ENCODE measurements at regions not wholly inside any gene's neighbourhood (a gene's known extent, or its start where the extent isn't known, plus 50 kb on each side); places are given as distances from the start of the nearest gene placed in this dataset.
"Not testable (repeated sequence)": the region's sequence is repeated elsewhere in the genome, so short reads cannot be mapped to it uniquely, and the experiment has no call there.

DNA sequence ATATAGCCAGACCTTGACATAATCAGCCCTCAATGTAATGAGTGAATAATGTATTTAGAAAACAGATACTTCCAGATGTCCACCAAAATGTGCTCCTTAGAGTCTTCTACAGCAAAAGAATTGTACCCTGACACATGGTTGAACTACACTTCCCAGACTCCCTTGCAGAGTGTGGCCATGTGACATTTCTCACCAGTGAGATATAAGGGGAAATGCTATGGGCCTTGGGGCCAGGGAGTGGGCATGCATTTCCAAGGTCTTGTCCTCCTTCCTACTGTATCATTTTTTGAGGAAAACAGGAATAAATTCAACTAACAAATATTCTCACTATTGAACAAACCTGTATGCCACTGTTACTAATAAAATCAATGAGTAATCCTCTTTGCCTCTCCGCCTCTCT, 211.4 kb upstream of the SMLR1 start:
- Mint-ChIP-seq H3K36me3 (ENCODE audit: low read depth) (peaks cover 11% of the 10 kb centered on the region; the same call in 1 of the 2 replicates), H3K27ac (no peak overlapping the region), H3K4me3 (no peak overlapping the region), H3K27me3 (ENCODE audit: insufficient read depth) (no peaks in the 10 kb centered on the region; the same call in 1 of the 2 replicates), H3K9me3 (no peaks in the 10 kb centered on the region), H3K4me1 (ENCODE audit: low read depth) (peaks cover 33% of the 10 kb centered on the region)
- no peak for TF ChIP-seq CTCF (IDR thresholded peaks at IDR 0.05)
- no peak for DNase-seq

GRCh38 chr6:130617658-130618057, 209.5 kb upstream of the SMLR1 start:
- no peak for DNase-seq
- Mint-ChIP-seq H3K9me3 (no peaks in the 10 kb centered on the region), H3K4me3 (no peak overlapping the region), H3K27ac (no peak overlapping the region), H3K4me1 (ENCODE audit: low read depth) (peaks cover 51% of the 10 kb centered on the region), H3K36me3 (ENCODE audit: low read depth) (peaks cover 11% of the 10 kb centered on the region), H3K27me3 (ENCODE audit: insufficient read depth) (no peaks in the 10 kb centered on the region; the same call in 1 of the 2 replicates)
- TF ChIP-seq CTCF (IDR thresholded peaks at IDR 0.05), result no peak

- not testable (repeated sequence) for H3K27ac Mint-ChIP-seq; DNase-seq; H3K27me3 Mint-ChIP-seq (ENCODE audit: insufficient read depth); H3K4me3 Mint-ChIP-seq
- peaks cover 11% of the 10 kb centered on the region for H3K9me3 Mint-ChIP-seq
- H3K4me1 Mint-ChIP-seq (ENCODE audit: low read depth), result peaks cover 62% of the 10 kb centered on the region
- H3K36me3 Mint-ChIP-seq (ENCODE audit: low read depth), result peaks cover 21% of the 10 kb centered on the region
Observed at GRCh38 chr6:130618806-130619205, 208.4 kb upstream of the SMLR1 start.

DNA sequence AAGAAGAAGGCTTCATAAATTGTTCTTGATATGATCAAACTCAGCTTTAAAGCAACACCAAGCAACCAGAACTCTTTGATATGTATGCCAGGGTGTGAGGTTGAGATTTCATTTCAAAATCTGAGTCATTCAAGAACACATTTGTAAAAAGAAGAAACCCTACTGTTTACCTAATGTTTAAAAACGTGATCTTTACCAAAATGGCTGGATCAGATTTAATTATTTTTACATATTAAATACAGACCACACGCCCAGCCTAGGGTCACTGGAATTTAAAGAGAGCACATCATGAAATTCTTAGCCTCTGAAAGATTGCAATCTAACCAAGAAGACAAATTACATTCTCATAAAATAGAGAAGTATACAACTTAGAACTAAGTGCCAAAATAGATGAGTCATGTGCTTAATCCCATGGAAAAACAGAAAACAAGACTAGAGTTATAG, 206.8 kb upstream of the SMLR1 start:
- Mint-ChIP-seq H3K4me3 (no peak overlapping the region), H3K4me1 (ENCODE audit: low read depth) (peaks cover 72% of the 10 kb centered on the region), H3K27ac (peak overlapping the region; percentile 47), H3K36me3 (ENCODE audit: low read depth) (peaks cover 18% of the 10 kb centered on the region), H3K9me3 (peaks cover 11% of the 10 kb centered on the region), H3K27me3 (ENCODE audit: insufficient read depth) (no peaks in the 10 kb centered on the region; the same call in 1 of the 2 replicates)
- TF ChIP-seq CTCF (IDR thresholded peaks at IDR 0.05), result no peak
- DNase-seq, result peak; percentile 68

DNA sequence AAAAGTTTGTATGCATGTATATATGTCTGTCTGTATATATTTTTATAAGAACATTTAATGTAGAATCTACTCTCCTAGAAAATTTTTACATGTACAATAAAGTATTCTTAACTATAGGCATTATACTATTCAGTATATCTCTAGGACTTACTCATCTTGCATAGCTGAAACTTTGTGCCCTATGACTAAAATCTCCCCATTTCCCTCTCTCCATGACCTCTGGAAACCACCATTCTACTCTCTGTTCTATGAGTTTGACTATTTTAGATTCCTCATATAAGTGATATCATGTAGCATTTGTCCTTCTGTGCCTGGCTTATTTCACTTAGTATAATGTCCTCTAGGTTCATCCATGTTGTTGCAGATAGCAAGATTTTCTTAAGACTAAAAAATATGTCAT, 205.1 kb upstream of the SMLR1 start:
- no peak for TF ChIP-seq CTCF (IDR thresholded peaks at IDR 0.05)
- Mint-ChIP-seq H3K27ac (peak overlapping the region; percentile 7; the same call in 1 of the 2 replicates), H3K36me3 (ENCODE audit: low read depth) (peaks cover 16% of the 10 kb centered on the region), H3K4me3 (no peak overlapping the region), H3K9me3 (peaks cover 11% of the 10 kb centered on the region), H3K27me3 (ENCODE audit: insufficient read depth) (no peaks in the 10 kb centered on the region), H3K4me1 (ENCODE audit: low read depth) (peaks cover 77% of the 10 kb centered on the region)
- peak; percentile 28 for DNase-seq

GRCh38 chr6:130624046-130624445, 203.2 kb upstream of the SMLR1 start:
- Mint-ChIP-seq H3K36me3 (ENCODE audit: low read depth) (peaks cover 16% of the 10 kb centered on the region), H3K27me3 (ENCODE audit: insufficient read depth) (no peaks in the 10 kb centered on the region), H3K4me3 (no peak overlapping the region), H3K4me1 (ENCODE audit: low read depth) (peaks cover 81% of the 10 kb centered on the region), H3K27ac (no peak overlapping the region), H3K9me3 (peaks cover 11% of the 10 kb centered on the region)
- no peak for TF ChIP-seq CTCF (IDR thresholded peaks at IDR 0.05)
- DNase-seq, result peak; percentile 50
